ENCODE measurements at regions not wholly inside any gene's neighbourhood (a gene's known extent, or its start where the extent isn't known, plus 50 kb on each side); places are given as distances from the start of the nearest gene placed in this dataset.

DNA sequence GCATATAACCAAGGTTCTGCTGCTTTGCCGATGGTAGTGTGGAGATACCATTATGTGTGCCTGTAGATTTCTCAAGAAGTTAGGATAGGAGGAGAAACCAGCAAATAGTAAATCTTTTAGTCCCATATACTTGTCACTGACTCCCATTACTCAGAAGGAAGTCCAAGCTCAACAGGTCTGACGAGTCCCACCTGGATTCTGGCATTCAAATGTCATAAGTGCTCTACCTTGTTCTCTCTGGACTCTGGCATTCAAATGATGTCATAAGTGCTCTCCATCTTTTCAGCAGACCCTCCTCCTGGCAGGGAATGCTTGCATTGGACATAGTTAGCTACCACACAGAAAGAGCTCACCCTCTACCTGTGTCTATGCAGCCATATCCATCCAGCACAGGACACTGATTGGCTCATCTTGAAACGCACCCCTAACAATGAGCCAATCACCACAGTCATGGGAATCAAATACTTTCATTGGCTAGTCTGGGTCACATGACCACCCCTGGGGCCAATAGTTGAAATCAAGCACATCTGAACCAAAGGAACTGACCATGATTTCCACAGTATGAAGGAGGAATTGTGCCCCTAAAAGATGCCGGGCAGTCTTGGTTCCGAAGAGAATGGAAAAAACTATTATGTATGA, 205.0 kb upstream of the ADAMTS9 start:
- Mint-ChIP-seq H3K27ac (no peak overlapping the region), H3K4me3 (no peak overlapping the region), H3K36me3 (ENCODE audit: low read depth) (no peaks in the 10 kb centered on the region), H3K4me1 (peaks cover 21% of the 10 kb centered on the region), H3K9me3 (no peaks in the 10 kb centered on the region), H3K27me3 (ENCODE audit: insufficient read depth, low read depth, poor library complexity) (no peaks in the 10 kb centered on the region)
- Histone ChIP-seq H3K27me3 (ENCODE audit: insufficient read depth) (no peaks in the 10 kb centered on the region), H3K4me1 (ENCODE audit: insufficient read depth) (peaks cover 16% of the 10 kb centered on the region), H2AFZ (no peak overlapping the region; the same call in 1 of the 2 replicates), H3F3A (replicated peaks; ENCODE audit: low read depth) (no peaks in the 10 kb centered on the region), H3K79me2 (replicated peaks; ENCODE audit: insufficient read depth) (no peaks in the 10 kb centered on the region), H3K4me3 (no peak overlapping the region), H3K36me3 (ENCODE audit: insufficient read depth) (no peaks in the 10 kb centered on the region), H3K9me2 (ENCODE audit: insufficient read depth) (no peaks in the 10 kb centered on the region), H3K4me2 (no peak overlapping the region), H3K27ac (ENCODE audit: low read depth) (no peak overlapping the region), H4K20me1 (replicated peaks; ENCODE audit: insufficient read depth) (no peaks in the 10 kb centered on the region)
- ATAC-seq (no peak), DNase-seq (ENCODE audit: low spot score) (no peak)
- no peak for TF ChIP-seq POLR2AphosphoS5 (IDR thresholded peaks at IDR 0.05; ENCODE audit: low read depth)
- TF ChIP-seq, protein P1, sequence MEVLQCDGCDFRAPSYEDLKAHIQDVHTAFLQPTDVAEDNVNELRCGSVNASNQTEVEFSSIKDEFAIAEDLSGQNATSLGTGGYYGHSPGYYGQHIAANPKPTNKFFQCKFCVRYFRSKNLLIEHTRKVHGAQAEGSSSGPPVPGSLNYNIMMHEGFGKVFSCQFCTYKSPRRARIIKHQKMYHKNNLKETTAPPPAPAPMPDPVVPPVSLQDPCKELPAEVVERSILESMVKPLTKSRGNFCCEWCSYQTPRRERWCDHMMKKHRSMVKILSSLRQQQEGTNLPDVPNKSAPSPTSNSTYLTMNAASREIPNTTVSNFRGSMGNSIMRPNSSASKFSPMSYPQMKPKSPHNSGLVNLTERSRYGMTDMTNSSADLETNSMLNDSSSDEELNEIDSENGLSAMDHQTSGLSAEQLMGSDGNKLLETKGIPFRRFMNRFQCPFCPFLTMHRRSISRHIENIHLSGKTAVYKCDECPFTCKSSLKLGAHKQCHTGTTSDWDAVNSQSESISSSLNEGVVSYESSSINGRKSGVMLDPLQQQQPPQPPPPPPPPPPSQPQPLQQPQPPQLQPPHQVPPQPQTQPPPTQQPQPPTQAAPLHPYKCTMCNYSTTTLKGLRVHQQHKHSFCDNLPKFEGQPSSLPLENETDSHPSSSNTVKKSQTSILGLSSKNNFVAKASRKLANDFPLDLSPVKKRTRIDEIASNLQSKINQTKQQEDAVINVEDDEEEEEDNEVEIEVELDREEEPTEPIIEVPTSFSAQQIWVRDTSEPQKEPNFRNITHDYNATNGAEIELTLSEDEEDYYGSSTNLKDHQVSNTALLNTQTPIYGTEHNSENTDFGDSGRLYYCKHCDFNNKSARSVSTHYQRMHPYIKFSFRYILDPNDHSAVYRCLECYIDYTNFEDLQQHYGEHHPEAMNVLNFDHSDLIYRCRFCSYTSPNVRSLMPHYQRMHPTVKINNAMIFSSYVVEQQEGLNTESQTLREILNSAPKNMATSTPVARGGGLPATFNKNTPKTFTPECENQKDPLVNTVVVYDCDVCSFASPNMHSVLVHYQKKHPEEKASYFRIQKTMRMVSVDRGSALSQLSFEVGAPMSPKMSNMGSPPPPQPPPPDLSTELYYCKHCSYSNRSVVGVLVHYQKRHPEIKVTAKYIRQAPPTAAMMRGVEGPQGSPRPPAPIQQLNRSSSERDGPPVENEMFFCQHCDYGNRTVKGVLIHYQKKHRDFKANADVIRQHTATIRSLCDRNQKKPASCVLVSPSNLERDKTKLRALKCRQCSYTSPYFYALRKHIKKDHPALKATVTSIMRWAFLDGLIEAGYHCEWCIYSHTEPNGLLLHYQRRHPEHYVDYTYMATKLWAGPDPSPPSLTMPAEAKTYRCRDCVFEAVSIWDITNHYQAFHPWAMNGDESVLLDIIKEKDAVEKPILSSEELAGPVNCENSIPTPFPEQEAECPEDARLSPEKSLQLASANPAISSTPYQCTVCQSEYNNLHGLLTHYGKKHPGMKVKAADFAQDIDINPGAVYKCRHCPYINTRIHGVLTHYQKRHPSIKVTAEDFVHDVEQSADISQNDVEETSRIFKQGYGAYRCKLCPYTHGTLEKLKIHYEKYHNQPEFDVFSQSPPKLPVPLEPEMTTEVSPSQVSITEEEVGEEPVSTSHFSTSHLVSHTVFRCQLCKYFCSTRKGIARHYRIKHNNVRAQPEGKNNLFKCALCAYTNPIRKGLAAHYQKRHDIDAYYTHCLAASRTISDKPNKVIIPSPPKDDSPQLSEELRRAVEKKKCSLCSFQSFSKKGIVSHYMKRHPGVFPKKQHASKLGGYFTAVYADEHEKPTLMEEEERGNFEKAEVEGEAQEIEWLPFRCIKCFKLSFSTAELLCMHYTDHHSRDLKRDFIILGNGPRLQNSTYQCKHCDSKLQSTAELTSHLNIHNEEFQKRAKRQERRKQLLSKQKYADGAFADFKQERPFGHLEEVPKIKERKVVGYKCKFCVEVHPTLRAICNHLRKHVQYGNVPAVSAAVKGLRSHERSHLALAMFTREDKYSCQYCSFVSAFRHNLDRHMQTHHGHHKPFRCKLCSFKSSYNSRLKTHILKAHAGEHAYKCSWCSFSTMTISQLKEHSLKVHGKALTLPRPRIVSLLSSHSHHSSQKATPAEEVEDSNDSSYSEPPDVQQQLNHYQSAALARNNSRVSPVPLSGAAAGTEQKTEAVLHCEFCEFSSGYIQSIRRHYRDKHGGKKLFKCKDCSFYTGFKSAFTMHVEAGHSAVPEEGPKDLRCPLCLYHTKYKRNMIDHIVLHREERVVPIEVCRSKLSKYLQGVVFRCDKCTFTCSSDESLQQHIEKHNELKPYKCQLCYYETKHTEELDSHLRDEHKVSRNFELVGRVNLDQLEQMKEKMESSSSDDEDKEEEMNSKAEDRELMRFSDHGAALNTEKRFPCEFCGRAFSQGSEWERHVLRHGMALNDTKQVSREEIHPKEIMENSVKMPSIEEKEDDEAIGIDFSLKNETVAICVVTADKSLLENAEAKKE (CRISPR knock-in tag; IDR thresholded peaks at IDR 0.05), result no peak
- TF ChIP-seq ZNF114 (CRISPR knock-in tag; IDR thresholded peaks at IDR 0.05), result no peak
- no peak for TF ChIP-seq NANOG (IDR thresholded peaks at IDR 0.05; ENCODE audit: borderline replicate concordance)
- TF ChIP-seq EZH2phosphoT487 (IDR thresholded peaks at IDR 0.05; ENCODE audit: unreplicated experiment), result no peak
- TF ChIP-seq STAT1 (IDR thresholded peaks at IDR 0.05; ENCODE audit: unreplicated experiment), result no peak
- TF ChIP-seq, protein P2, sequence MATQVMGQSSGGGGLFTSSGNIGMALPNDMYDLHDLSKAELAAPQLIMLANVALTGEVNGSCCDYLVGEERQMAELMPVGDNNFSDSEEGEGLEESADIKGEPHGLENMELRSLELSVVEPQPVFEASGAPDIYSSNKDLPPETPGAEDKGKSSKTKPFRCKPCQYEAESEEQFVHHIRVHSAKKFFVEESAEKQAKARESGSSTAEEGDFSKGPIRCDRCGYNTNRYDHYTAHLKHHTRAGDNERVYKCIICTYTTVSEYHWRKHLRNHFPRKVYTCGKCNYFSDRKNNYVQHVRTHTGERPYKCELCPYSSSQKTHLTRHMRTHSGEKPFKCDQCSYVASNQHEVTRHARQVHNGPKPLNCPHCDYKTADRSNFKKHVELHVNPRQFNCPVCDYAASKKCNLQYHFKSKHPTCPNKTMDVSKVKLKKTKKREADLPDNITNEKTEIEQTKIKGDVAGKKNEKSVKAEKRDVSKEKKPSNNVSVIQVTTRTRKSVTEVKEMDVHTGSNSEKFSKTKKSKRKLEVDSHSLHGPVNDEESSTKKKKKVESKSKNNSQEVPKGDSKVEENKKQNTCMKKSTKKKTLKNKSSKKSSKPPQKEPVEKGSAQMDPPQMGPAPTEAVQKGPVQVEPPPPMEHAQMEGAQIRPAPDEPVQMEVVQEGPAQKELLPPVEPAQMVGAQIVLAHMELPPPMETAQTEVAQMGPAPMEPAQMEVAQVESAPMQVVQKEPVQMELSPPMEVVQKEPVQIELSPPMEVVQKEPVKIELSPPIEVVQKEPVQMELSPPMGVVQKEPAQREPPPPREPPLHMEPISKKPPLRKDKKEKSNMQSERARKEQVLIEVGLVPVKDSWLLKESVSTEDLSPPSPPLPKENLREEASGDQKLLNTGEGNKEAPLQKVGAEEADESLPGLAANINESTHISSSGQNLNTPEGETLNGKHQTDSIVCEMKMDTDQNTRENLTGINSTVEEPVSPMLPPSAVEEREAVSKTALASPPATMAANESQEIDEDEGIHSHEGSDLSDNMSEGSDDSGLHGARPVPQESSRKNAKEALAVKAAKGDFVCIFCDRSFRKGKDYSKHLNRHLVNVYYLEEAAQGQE (IDR thresholded peaks at IDR 0.05; ENCODE audit: unreplicated experiment), result no peak
- TF ChIP-seq CREB1 (CRISPR knock-in tag; IDR thresholded peaks at IDR 0.05; ENCODE audit: low read depth), result no peak
- TF ChIP-seq EZH2 (IDR thresholded peaks at IDR 0.05; ENCODE audit: low read depth, unreplicated experiment), result no peak
- no peak for TF ChIP-seq JUNB (IDR thresholded peaks at IDR 0.05; ENCODE audit: unreplicated experiment)
- TF ChIP-seq, protein P3, sequence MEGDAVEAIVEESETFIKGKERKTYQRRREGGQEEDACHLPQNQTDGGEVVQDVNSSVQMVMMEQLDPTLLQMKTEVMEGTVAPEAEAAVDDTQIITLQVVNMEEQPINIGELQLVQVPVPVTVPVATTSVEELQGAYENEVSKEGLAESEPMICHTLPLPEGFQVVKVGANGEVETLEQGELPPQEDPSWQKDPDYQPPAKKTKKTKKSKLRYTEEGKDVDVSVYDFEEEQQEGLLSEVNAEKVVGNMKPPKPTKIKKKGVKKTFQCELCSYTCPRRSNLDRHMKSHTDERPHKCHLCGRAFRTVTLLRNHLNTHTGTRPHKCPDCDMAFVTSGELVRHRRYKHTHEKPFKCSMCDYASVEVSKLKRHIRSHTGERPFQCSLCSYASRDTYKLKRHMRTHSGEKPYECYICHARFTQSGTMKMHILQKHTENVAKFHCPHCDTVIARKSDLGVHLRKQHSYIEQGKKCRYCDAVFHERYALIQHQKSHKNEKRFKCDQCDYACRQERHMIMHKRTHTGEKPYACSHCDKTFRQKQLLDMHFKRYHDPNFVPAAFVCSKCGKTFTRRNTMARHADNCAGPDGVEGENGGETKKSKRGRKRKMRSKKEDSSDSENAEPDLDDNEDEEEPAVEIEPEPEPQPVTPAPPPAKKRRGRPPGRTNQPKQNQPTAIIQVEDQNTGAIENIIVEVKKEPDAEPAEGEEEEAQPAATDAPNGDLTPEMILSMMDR (conservative IDR thresholded peaks at IDR 0.05; ENCODE audit: low read depth in 2 of 2), result no peak
- no peak for TF ChIP-seq ZNF331 (CRISPR knock-in tag; IDR thresholded peaks at IDR 0.05; ENCODE audit: low read depth)
- TF ChIP-seq, protein P4, sequence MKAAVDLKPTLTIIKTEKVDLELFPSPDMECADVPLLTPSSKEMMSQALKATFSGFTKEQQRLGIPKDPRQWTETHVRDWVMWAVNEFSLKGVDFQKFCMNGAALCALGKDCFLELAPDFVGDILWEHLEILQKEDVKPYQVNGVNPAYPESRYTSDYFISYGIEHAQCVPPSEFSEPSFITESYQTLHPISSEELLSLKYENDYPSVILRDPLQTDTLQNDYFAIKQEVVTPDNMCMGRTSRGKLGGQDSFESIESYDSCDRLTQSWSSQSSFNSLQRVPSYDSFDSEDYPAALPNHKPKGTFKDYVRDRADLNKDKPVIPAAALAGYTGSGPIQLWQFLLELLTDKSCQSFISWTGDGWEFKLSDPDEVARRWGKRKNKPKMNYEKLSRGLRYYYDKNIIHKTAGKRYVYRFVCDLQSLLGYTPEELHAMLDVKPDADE (IDR thresholded peaks at IDR 0.05), result no peak
